ENCODE measurements at regions not wholly inside any gene's neighbourhood (a gene's known extent, or its start where the extent isn't known, plus 50 kb on each side); places are given as distances from the start of the nearest gene placed in this dataset.

GRCh38 chr1:118788463-118788862 lies 199.7 kb downstream of the TBX15 start:
- H3K27ac Mint-ChIP-seq (ENCODE audit: unreplicated experiment) = no peak overlapping the region
- H3K9me3 ChIP-seq = no peaks in the 10 kb centered on the region
- no peak overlapping the region for H3K4me3 Mint-ChIP-seq (ENCODE audit: unreplicated experiment)
- CTCF ChIA-PET = no interaction called here
- BruUV-seq (replicated peaks) = no TSS peak
- DNase-seq = no peak
- H3K4me1 ChIP-seq = no peaks in the 10 kb centered on the region
- H3K4me1 Mint-ChIP-seq (ENCODE audit: low read depth, unreplicated experiment) = no peaks in the 10 kb centered on the region
- H3K27me3 Mint-ChIP-seq (ENCODE audit: insufficient read depth, unreplicated experiment) = peaks cover under 1% of the 10 kb centered on the region
- no peaks in the 10 kb centered on the region; the same call in 1 of the 2 replicates for H3K27me3 ChIP-seq (replicated peaks; ENCODE audit: control insufficient read depth, insufficient read depth, low read length)
- POLR2A ChIA-PET = interaction anchor here (0.6 kb wide), 1 partner anchor 510 kb away, joined by 3 read pairs; no protein-coding TSS in a partner anchor
- no peak overlapping the region for H3K4me3 ChIP-seq (ENCODE audit: low read depth, low read length)
- H3K9me3 Mint-ChIP-seq (ENCODE audit: unreplicated experiment) = no peaks in the 10 kb centered on the region
- H3K36me3 ChIP-seq (ENCODE audit: control insufficient read depth, insufficient read depth, low read length) = no peaks in the 10 kb centered on the region
- H3K36me3 Mint-ChIP-seq (ENCODE audit: insufficient read depth, unreplicated experiment) = no peaks in the 10 kb centered on the region
- TF ChIP-seq CTCF (IDR thresholded peaks at IDR 0.05; ENCODE audit: insufficient read depth in 1 of 2, low read depth in 1 of 2, low read length in 1 of 2, severe bottlenecking in 1 of 2, unreplicated experiment in 1 of 2) = no peak
- intact Hi-C loops (cut with micrococcal nuclease; ENCODE audit: unreplicated experiment) = no loop called here

GRCh38 chr1:118786454-118787155 lies 201.5 kb downstream of the TBX15 start:
- Mint-ChIP-seq H3K27ac (ENCODE audit: unreplicated experiment) (no peak overlapping the region), H3K4me1 (ENCODE audit: low read depth, unreplicated experiment) (no peaks in the 10 kb centered on the region), H3K4me3 (ENCODE audit: unreplicated experiment) (no peak overlapping the region), H3K9me3 (ENCODE audit: unreplicated experiment) (no peaks in the 10 kb centered on the region), H3K27me3 (ENCODE audit: insufficient read depth, unreplicated experiment) (no peaks in the 10 kb centered on the region), H3K36me3 (ENCODE audit: insufficient read depth, unreplicated experiment) (no peaks in the 10 kb centered on the region)
- Histone ChIP-seq H3K27me3 (replicated peaks; ENCODE audit: control insufficient read depth, insufficient read depth, low read length) (no peaks in the 10 kb centered on the region; the same call in 1 of the 2 replicates), H3K4me1 (no peaks in the 10 kb centered on the region), H3K36me3 (ENCODE audit: control insufficient read depth, insufficient read depth, low read length) (no peaks in the 10 kb centered on the region), H3K9me3 (no peaks in the 10 kb centered on the region), H3K4me3 (ENCODE audit: low read depth, low read length) (no peak overlapping the region)
- no peak for DNase-seq
- intact Hi-C loops (cut with micrococcal nuclease; ENCODE audit: unreplicated experiment) = no loop called here
- no peak for TF ChIP-seq CTCF (IDR thresholded peaks at IDR 0.05; ENCODE audit: insufficient read depth in 1 of 2, low read depth in 1 of 2, low read length in 1 of 2, severe bottlenecking in 1 of 2, unreplicated experiment in 1 of 2)
- ChIA-PET POLR2A (no interaction called here), CTCF (no interaction called here)
- no TSS peak for BruUV-seq (replicated peaks)

GRCh38 chr1:118785246-118785645 lies 202.9 kb downstream of the TBX15 start:
- no peak for DNase-seq
- H3K36me3 ChIP-seq (ENCODE audit: control insufficient read depth, insufficient read depth, low read length) = no peaks in the 10 kb centered on the region
- no peaks in the 10 kb centered on the region for H3K9me3 ChIP-seq
- intact Hi-C loops (cut with micrococcal nuclease; ENCODE audit: unreplicated experiment) = no loop called here
- H3K4me1 Mint-ChIP-seq (ENCODE audit: low read depth, unreplicated experiment) = no peaks in the 10 kb centered on the region
- BruUV-seq (replicated peaks) = no TSS peak
- H3K36me3 Mint-ChIP-seq (ENCODE audit: insufficient read depth, unreplicated experiment) = no peaks in the 10 kb centered on the region
- no peaks in the 10 kb centered on the region for H3K4me1 ChIP-seq
- no peak overlapping the region for H3K4me3 Mint-ChIP-seq (ENCODE audit: unreplicated experiment)
- ChIA-PET CTCF (no interaction called here), POLR2A (no interaction called here)
- no peaks in the 10 kb centered on the region; the same call in 1 of the 2 replicates for H3K27me3 ChIP-seq (replicated peaks; ENCODE audit: control insufficient read depth, insufficient read depth, low read length)
- no peak overlapping the region for H3K27ac Mint-ChIP-seq (ENCODE audit: unreplicated experiment)
- no peak for TF ChIP-seq CTCF (IDR thresholded peaks at IDR 0.05; ENCODE audit: insufficient read depth in 1 of 2, low read depth in 1 of 2, low read length in 1 of 2, severe bottlenecking in 1 of 2, unreplicated experiment in 1 of 2)
- no peaks in the 10 kb centered on the region for H3K9me3 Mint-ChIP-seq (ENCODE audit: unreplicated experiment)
- no peaks in the 10 kb centered on the region for H3K27me3 Mint-ChIP-seq (ENCODE audit: insufficient read depth, unreplicated experiment)
- H3K4me3 ChIP-seq (ENCODE audit: low read depth, low read length) = no peak overlapping the region
